ENCODE measurements at regions not wholly inside any gene's neighbourhood (a gene's known extent, or its start where the extent isn't known, plus 50 kb on each side); places are given as distances from the start of the nearest gene placed in this dataset.
"Not testable (repeated sequence)": the region's sequence is repeated elsewhere in the genome, so short reads cannot be mapped to it uniquely, and the experiment has no call there.

GRCh38 chr5:54390539-54391031 is 64.9 kb upstream of the HSPB3 start:
- H3K4me1 ChIP-seq (ENCODE audit: low read depth) = no peaks in the 10 kb centered on the region
- intact Hi-C loops (cut with DNase I, micrococcal nuclease) = no loop called here
- no peak overlapping the region for H3K4me3 ChIP-seq
- DNase-seq = no peak
- no peak for TF ChIP-seq CTCF (IDR thresholded peaks at IDR 0.05)
- no peaks in the 10 kb centered on the region for H3K9me3 ChIP-seq
- ATAC-seq = no peak
- H3K36me3 ChIP-seq (ENCODE audit: low read depth) = no peaks in the 10 kb centered on the region

DNA sequence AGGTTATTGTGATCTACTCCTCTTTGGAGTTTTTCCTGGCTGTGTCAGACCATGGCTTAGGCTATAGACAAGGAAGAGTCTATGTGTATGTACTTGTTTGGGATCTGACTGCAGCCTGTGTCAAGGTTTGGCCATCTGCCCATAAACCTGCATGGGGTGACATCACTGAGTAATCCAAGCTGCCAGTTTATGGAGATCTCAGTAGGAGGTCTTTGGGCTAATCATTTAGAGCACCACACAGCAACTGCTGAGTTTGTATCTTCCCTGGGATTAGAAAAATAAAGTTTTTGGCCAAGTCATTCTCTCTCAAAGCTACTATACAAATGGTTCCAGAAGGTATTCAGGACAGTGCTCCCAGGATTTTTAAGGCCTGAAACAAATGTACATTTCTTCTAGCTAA is 65.5 kb upstream of the HSPB3 start:
- Histone ChIP-seq H3K4me3 (no peak overlapping the region), H3K4me1 (ENCODE audit: low read depth) (peaks cover under 1% of the 10 kb centered on the region), H3K36me3 (ENCODE audit: low read depth) (no peaks in the 10 kb centered on the region), H3K9me3 (no peaks in the 10 kb centered on the region)
- intact Hi-C loops (cut with DNase I, micrococcal nuclease) = no loop called here
- ATAC-seq = peak; percentile 87
- TF ChIP-seq CTCF (IDR thresholded peaks at IDR 0.05) = no peak
- peak in 2 of 3 donors; percentile 48 to 70 for DNase-seq

- H3K9me3 ChIP-seq; H3K4me1 ChIP-seq (ENCODE audit: low read depth); intact Hi-C loops (cut with DNase I, micrococcal nuclease); H3K36me3 ChIP-seq (ENCODE audit: low read depth); H3K4me3 ChIP-seq; ATAC-seq; DNase-seq: not testable (repeated sequence)
Observed at GRCh38 chr5:54389399-54389798, 66.1 kb upstream of the HSPB3 start.

GRCh38 chr5:54388811-54389210 is 66.7 kb upstream of the HSPB3 start:
- intact Hi-C loops (cut with DNase I, micrococcal nuclease) = no loop called here
- ATAC-seq (no peak), DNase-seq (no peak)
- Histone ChIP-seq H3K4me1 (ENCODE audit: low read depth) (peaks cover 8% of the 10 kb centered on the region), H3K36me3 (ENCODE audit: low read depth) (no peaks in the 10 kb centered on the region), H3K9me3 (no peaks in the 10 kb centered on the region), H3K4me3 (no peak overlapping the region)
- no peak for TF ChIP-seq CTCF (IDR thresholded peaks at IDR 0.05)

DNA sequence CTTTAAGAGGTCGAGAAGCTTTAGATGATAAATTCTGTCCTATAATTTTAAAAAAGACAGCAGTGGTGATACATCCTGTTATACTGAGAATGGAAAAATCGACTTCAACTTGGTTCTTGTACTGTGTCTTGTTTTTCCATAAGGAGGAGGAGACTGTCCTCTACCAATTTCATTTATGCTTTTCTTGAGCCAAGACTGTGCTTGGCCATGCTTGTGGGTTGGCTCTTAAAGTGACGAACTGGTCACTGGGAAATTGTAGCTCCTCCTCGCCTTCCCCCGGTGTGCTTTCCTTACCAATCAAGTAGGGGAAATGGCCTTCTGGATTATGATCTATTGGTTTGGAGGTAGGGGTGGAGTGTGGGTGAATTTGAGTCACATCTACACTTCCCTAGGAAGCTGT is 67.1 kb upstream of the HSPB3 start:
- intact Hi-C loops (cut with DNase I, micrococcal nuclease) = no loop called here
- DNase-seq (no peak), ATAC-seq (no peak)

GRCh38 chr5:54387659-54388232 is 67.8 kb upstream of the HSPB3 start:
- ATAC-seq = no peak
- intact Hi-C loops (cut with DNase I, micrococcal nuclease) = no loop called here
- H3K4me3 ChIP-seq = no peak overlapping the region
- no peak for TF ChIP-seq CTCF (IDR thresholded peaks at IDR 0.05)
- H3K4me1 ChIP-seq (ENCODE audit: low read depth) = peaks cover 13% of the 10 kb centered on the region
- no peaks in the 10 kb centered on the region for H3K9me3 ChIP-seq
- no peaks in the 10 kb centered on the region for H3K36me3 ChIP-seq (ENCODE audit: low read depth)
- no peak for DNase-seq

More for the DNA sequence above, 67.1 kb upstream of the HSPB3 start:
- no peaks in the 10 kb centered on the region for H3K36me3 ChIP-seq (ENCODE audit: low read depth)
- H3K4me1 ChIP-seq (ENCODE audit: low read depth) = peaks cover 12% of the 10 kb centered on the region
- H3K9me3 ChIP-seq = no peaks in the 10 kb centered on the region
- H3K4me3 ChIP-seq = no peak overlapping the region
- TF ChIP-seq CTCF (IDR thresholded peaks at IDR 0.05) = no peak

All from mucosa of descending colon (tissue), 3 donors.